Esophagus squamous epithelium (tissue), 4 donors: ENCODE measurements at regions not wholly inside any gene's neighbourhood (a gene's known extent, or its start where the extent isn't known, plus 50 kb on each side); places are given as distances from the start of the nearest gene placed in this dataset.

ENCODE experiments used
- CTCF ChIP-seq, 6 experiments: fragments of 450-650 bp in 4 of 6; fragments of 200-600 bp in 2 of 6; sonication (generic) in 2 of 6; IDR thresholded peaks; one replicate each; pipeline ENCODE4 v1.5.1; 2016 to 2019; ENCODE audit warnings: antibody characterized with exemption in 6 of 6, mild to moderate bottlenecking in 4 of 6, moderate library complexity in 4 of 6
- POLR2A ChIP-seq, 4 donors: fragments of 450-650 bp; IDR thresholded peaks; one replicate each; pipeline ENCODE4 v1.6.1; 2017; ENCODE audit warnings: antibody characterized with exemption in 4 of 4, mild to moderate bottlenecking in 4 of 4, moderate library complexity in 3 of 4

GRCh38 chr5:28954074-28954473 lies 1915.7 kb upstream of the CDH9 start:
- TF ChIP-seq POLR2A (IDR thresholded peaks at IDR 0.05) (no peak), CTCF (IDR thresholded peaks at IDR 0.05) (no peak)
